GM23338 (cell line): ENCODE measurements at regions not wholly inside any gene's neighbourhood (a gene's known extent, or its start where the extent isn't known, plus 50 kb on each side); places are given as distances from the start of the nearest gene placed in this dataset.

Source experiments
- ATAC-seq: fragments of 200-7000 bp; cut with Tn5 transposase; 3 replicates; pipeline ENCODE4 v1.9.1; 2020
- DNase-seq: peaks from one replicate; pipeline ENCODE4 v3.0.0-alpha.2; 2015; ENCODE audit warnings: low spot score
- H2AFZ ChIP-seq: fragments of 200-600 bp; sonication (generic); 2 replicates; pipeline ENCODE4 v1.8.0; 2016; ENCODE audit warnings: antibody characterized with exemption, mild to moderate bottlenecking, moderate library complexity
- H3F3A ChIP-seq: fragments of 200-600 bp; sonication (generic); replicated peaks from 2 replicates; pipeline ENCODE4 v1.8.0; 2017; ENCODE audit warnings: antibody characterized with exemption, mixed run types, low read depth
- H3K27ac ChIP-seq: fragments of 200-600 bp; sonication (generic); 2 replicates; pipeline ENCODE4 v1.6.1; 2016; ENCODE audit warnings: low read depth
- H3K27me3 ChIP-seq: fragments of 200-600 bp; sonication (generic); 2 replicates; pipeline ENCODE4 v1.8.0; 2016; ENCODE audit warnings: mild to moderate bottlenecking, mixed run types, moderate library complexity; ENCODE audit not compliant: insufficient read depth
- H3K36me3 ChIP-seq: fragments of 200-600 bp; sonication (generic); 2 replicates; pipeline ENCODE4 v1.8.0; 2016; ENCODE audit warnings: mild to moderate bottlenecking; ENCODE audit not compliant: insufficient read depth
- H3K4me1 ChIP-seq: fragments of 200-600 bp; sonication (generic); 2 replicates; pipeline ENCODE4 v1.8.0; 2016; ENCODE audit warnings: mild to moderate bottlenecking, moderate library complexity; ENCODE audit not compliant: insufficient read depth
- H3K4me2 ChIP-seq: fragments of 200-600 bp; sonication (generic); 2 replicates; pipeline ENCODE4 v1.7.1; 2017; ENCODE audit warnings: mixed run types
- H3K4me3 ChIP-seq: fragments of 200-600 bp; sonication (generic); 2 replicates; pipeline ENCODE4 v1.6.1; 2016; ENCODE audit warnings: mixed run types
- H3K79me2 ChIP-seq: fragments of 200-600 bp; sonication (generic); replicated peaks from 2 replicates; pipeline ENCODE4 v1.8.0; 2017; ENCODE audit warnings: mild to moderate bottlenecking; ENCODE audit not compliant: insufficient read depth
- H3K9me2 ChIP-seq: fragments of 200-600 bp; sonication (generic); 2 replicates; pipeline ENCODE4 v1.8.0; 2017; ENCODE audit not compliant: insufficient read depth
- H4K20me1 ChIP-seq: fragments of 200-600 bp; sonication (generic); replicated peaks from 2 replicates; pipeline ENCODE4 v1.8.0; 2017; ENCODE audit warnings: mild to moderate bottlenecking; ENCODE audit not compliant: insufficient read depth
- H3K27ac Mint-ChIP-seq: 2 replicates; pipeline ENCODE4 v1.8.0; 2020; ENCODE audit warnings: inconsistent platforms, mild to moderate bottlenecking, moderate library complexity, mixed read lengths
- H3K27me3 Mint-ChIP-seq: 3 replicates; pipeline ENCODE4 v1.8.0; 2022; ENCODE audit warnings: low read depth, mild to moderate bottlenecking, moderate library complexity, mixed read lengths, inconsistent platforms; ENCODE audit not compliant: insufficient read depth, poor library complexity
- H3K36me3 Mint-ChIP-seq: 3 replicates; pipeline ENCODE4 v1.8.0; 2021; ENCODE audit warnings: low read depth, mild to moderate bottlenecking, inconsistent platforms, moderate library complexity, mixed read lengths
- H3K4me1 Mint-ChIP-seq: 3 replicates; pipeline ENCODE4 v1.8.0; 2020; ENCODE audit warnings: mild to moderate bottlenecking, inconsistent platforms, mixed read lengths
- H3K4me3 Mint-ChIP-seq: 3 replicates; pipeline ENCODE4 v1.8.0; 2021; ENCODE audit warnings: moderate library complexity, mild to moderate bottlenecking, inconsistent platforms, mixed read lengths
- H3K9me3 Mint-ChIP-seq: 3 replicates; pipeline ENCODE4 v1.8.0; 2020; ENCODE audit warnings: moderate library complexity, mild to moderate bottlenecking, inconsistent platforms, mixed read lengths
- CREB1 ChIP-seq: fragments of 250-450 bp; sonication (Bioruptor Pico); IDR thresholded peaks from 2 replicates; pipeline ENCODE4 v1.5.0; 2020; ENCODE audit warnings: low read depth, mild to moderate bottlenecking, moderate library complexity
- POLR2AphosphoS5 ChIP-seq: IDR thresholded peaks from 2 replicates; pipeline ENCODE4 v1.6.1; 2016; ENCODE audit warnings: antibody characterized with exemption, low read depth
- STAT1 ChIP-seq: IDR thresholded peaks from one replicate; pipeline ENCODE4 v1.6.1; 2016; ENCODE audit warnings: antibody characterized with exemption; ENCODE audit not compliant: unreplicated experiment
- ZNF114 ChIP-seq: fragments of 250-450 bp; sonication (Bioruptor Pico); IDR thresholded peaks from 2 replicates; pipeline ENCODE4 v1.5.0; 2020; ENCODE audit warnings: mild to moderate bottlenecking, moderate library complexity
- ZNF331 ChIP-seq: fragments of 250-450 bp; sonication (Bioruptor Pico); IDR thresholded peaks from 2 replicates; pipeline ENCODE4 v1.5.0; 2020; ENCODE audit warnings: low read depth, mild to moderate bottlenecking, moderate library complexity
- TF ChIP-seq, protein P1 (sequence below): IDR thresholded peaks from one replicate; pipeline ENCODE4 v1.6.1; 2018; ENCODE audit warnings: antibody characterized with exemption; ENCODE audit not compliant: unreplicated experiment
- TF ChIP-seq, protein P2 (sequence below): fragments of 250-450 bp; sonication (Bioruptor Pico); IDR thresholded peaks from 2 replicates; pipeline ENCODE4 v1.5.0; 2020; ENCODE audit warnings: mild to moderate bottlenecking, moderate library complexity
- TF ChIP-seq, protein P3 (sequence below): IDR thresholded peaks from 2 replicates; pipeline ENCODE4 v1.6.1; 2016; ENCODE audit warnings: antibody characterized with exemption
- TF ChIP-seq, protein P4 (sequence below), 2 experiments: fragments of 200-600 bp in 1 of 2; sonication (generic) in 1 of 2; conservative IDR thresholded peaks; 2 replicates each; pipeline versions ENCODE4 v1.5.1 to v1.6.1; 2016 to 2017; ENCODE audit warnings: antibody characterized with exemption in 2 of 2, low read depth in 2 of 2, mild to moderate bottlenecking in 2 of 2, moderate library complexity in 1 of 2

DNA sequence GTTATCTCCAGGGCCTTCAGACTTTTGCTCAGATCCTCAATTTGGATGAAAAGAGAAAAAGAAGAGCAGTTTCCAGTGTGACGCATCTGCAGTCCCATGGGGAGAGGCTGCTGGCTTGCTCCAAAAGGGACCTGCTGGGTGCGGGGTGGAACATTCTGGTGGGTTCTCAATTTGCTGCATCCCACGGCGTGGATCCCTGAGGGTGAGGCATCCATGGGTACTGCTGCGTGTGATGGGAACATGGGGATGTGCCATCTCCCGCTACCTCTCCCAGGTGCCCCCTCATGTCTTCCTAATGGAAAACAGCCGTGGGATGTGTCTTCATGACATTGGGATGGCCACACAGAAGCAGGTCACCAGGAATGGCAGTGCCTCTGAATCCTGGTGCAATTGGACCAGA lies 221.3 kb upstream of the AJAP1 start (continued):
- TF ChIP-seq, protein P1, sequence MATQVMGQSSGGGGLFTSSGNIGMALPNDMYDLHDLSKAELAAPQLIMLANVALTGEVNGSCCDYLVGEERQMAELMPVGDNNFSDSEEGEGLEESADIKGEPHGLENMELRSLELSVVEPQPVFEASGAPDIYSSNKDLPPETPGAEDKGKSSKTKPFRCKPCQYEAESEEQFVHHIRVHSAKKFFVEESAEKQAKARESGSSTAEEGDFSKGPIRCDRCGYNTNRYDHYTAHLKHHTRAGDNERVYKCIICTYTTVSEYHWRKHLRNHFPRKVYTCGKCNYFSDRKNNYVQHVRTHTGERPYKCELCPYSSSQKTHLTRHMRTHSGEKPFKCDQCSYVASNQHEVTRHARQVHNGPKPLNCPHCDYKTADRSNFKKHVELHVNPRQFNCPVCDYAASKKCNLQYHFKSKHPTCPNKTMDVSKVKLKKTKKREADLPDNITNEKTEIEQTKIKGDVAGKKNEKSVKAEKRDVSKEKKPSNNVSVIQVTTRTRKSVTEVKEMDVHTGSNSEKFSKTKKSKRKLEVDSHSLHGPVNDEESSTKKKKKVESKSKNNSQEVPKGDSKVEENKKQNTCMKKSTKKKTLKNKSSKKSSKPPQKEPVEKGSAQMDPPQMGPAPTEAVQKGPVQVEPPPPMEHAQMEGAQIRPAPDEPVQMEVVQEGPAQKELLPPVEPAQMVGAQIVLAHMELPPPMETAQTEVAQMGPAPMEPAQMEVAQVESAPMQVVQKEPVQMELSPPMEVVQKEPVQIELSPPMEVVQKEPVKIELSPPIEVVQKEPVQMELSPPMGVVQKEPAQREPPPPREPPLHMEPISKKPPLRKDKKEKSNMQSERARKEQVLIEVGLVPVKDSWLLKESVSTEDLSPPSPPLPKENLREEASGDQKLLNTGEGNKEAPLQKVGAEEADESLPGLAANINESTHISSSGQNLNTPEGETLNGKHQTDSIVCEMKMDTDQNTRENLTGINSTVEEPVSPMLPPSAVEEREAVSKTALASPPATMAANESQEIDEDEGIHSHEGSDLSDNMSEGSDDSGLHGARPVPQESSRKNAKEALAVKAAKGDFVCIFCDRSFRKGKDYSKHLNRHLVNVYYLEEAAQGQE: no peak
- TF ChIP-seq ZNF114 (no peak), POLR2AphosphoS5 (no peak)
- TF ChIP-seq, protein P2, sequence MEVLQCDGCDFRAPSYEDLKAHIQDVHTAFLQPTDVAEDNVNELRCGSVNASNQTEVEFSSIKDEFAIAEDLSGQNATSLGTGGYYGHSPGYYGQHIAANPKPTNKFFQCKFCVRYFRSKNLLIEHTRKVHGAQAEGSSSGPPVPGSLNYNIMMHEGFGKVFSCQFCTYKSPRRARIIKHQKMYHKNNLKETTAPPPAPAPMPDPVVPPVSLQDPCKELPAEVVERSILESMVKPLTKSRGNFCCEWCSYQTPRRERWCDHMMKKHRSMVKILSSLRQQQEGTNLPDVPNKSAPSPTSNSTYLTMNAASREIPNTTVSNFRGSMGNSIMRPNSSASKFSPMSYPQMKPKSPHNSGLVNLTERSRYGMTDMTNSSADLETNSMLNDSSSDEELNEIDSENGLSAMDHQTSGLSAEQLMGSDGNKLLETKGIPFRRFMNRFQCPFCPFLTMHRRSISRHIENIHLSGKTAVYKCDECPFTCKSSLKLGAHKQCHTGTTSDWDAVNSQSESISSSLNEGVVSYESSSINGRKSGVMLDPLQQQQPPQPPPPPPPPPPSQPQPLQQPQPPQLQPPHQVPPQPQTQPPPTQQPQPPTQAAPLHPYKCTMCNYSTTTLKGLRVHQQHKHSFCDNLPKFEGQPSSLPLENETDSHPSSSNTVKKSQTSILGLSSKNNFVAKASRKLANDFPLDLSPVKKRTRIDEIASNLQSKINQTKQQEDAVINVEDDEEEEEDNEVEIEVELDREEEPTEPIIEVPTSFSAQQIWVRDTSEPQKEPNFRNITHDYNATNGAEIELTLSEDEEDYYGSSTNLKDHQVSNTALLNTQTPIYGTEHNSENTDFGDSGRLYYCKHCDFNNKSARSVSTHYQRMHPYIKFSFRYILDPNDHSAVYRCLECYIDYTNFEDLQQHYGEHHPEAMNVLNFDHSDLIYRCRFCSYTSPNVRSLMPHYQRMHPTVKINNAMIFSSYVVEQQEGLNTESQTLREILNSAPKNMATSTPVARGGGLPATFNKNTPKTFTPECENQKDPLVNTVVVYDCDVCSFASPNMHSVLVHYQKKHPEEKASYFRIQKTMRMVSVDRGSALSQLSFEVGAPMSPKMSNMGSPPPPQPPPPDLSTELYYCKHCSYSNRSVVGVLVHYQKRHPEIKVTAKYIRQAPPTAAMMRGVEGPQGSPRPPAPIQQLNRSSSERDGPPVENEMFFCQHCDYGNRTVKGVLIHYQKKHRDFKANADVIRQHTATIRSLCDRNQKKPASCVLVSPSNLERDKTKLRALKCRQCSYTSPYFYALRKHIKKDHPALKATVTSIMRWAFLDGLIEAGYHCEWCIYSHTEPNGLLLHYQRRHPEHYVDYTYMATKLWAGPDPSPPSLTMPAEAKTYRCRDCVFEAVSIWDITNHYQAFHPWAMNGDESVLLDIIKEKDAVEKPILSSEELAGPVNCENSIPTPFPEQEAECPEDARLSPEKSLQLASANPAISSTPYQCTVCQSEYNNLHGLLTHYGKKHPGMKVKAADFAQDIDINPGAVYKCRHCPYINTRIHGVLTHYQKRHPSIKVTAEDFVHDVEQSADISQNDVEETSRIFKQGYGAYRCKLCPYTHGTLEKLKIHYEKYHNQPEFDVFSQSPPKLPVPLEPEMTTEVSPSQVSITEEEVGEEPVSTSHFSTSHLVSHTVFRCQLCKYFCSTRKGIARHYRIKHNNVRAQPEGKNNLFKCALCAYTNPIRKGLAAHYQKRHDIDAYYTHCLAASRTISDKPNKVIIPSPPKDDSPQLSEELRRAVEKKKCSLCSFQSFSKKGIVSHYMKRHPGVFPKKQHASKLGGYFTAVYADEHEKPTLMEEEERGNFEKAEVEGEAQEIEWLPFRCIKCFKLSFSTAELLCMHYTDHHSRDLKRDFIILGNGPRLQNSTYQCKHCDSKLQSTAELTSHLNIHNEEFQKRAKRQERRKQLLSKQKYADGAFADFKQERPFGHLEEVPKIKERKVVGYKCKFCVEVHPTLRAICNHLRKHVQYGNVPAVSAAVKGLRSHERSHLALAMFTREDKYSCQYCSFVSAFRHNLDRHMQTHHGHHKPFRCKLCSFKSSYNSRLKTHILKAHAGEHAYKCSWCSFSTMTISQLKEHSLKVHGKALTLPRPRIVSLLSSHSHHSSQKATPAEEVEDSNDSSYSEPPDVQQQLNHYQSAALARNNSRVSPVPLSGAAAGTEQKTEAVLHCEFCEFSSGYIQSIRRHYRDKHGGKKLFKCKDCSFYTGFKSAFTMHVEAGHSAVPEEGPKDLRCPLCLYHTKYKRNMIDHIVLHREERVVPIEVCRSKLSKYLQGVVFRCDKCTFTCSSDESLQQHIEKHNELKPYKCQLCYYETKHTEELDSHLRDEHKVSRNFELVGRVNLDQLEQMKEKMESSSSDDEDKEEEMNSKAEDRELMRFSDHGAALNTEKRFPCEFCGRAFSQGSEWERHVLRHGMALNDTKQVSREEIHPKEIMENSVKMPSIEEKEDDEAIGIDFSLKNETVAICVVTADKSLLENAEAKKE: no peak

DNA sequence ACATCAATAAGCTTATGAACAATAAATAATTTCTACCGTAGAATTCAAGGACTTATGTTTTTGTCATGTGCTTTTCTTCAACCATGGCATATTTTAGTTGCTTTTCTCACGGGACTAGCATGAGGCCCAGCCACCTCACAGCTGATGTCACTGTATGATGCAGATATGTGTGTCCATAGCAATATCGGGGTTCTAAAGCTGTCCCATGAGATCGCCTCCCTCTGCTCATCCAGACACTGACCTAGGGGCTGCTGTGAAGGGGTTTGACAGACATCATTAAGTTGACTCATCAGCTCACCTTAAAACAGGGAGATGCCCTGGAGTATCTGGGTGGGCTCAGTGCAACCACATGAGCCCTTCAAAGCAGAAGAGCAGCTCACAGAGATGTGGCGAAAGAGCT lies 210.3 kb upstream of the AJAP1 start:
- no peak overlapping the region for H3K4me3 ChIP-seq
- DNase-seq: no peak
- H2AFZ ChIP-seq: no peak overlapping the region
- ATAC-seq: no peak
- H3K36me3 ChIP-seq: peaks cover 7% of the 10 kb centered on the region; the same call in 1 of the 2 replicates
- H3K27ac ChIP-seq: no peak overlapping the region
- no peaks in the 10 kb centered on the region for H3K4me1 ChIP-seq
- no peaks in the 10 kb centered on the region for H3K27me3 ChIP-seq
- H3K9me3 Mint-ChIP-seq: peaks cover 96% of the 10 kb centered on the region
- peaks cover 23% of the 10 kb centered on the region; the same call in 2 of the 3 replicates for H3K36me3 Mint-ChIP-seq
- TF ChIP-seq ZNF331 (no peak), CREB1 (no peak), STAT1 (no peak), ZNF114 (no peak)
- TF ChIP-seq, protein P3, sequence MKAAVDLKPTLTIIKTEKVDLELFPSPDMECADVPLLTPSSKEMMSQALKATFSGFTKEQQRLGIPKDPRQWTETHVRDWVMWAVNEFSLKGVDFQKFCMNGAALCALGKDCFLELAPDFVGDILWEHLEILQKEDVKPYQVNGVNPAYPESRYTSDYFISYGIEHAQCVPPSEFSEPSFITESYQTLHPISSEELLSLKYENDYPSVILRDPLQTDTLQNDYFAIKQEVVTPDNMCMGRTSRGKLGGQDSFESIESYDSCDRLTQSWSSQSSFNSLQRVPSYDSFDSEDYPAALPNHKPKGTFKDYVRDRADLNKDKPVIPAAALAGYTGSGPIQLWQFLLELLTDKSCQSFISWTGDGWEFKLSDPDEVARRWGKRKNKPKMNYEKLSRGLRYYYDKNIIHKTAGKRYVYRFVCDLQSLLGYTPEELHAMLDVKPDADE: no peak
- TF ChIP-seq, protein P1: no peak
- TF ChIP-seq, protein P4, sequence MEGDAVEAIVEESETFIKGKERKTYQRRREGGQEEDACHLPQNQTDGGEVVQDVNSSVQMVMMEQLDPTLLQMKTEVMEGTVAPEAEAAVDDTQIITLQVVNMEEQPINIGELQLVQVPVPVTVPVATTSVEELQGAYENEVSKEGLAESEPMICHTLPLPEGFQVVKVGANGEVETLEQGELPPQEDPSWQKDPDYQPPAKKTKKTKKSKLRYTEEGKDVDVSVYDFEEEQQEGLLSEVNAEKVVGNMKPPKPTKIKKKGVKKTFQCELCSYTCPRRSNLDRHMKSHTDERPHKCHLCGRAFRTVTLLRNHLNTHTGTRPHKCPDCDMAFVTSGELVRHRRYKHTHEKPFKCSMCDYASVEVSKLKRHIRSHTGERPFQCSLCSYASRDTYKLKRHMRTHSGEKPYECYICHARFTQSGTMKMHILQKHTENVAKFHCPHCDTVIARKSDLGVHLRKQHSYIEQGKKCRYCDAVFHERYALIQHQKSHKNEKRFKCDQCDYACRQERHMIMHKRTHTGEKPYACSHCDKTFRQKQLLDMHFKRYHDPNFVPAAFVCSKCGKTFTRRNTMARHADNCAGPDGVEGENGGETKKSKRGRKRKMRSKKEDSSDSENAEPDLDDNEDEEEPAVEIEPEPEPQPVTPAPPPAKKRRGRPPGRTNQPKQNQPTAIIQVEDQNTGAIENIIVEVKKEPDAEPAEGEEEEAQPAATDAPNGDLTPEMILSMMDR (conservative IDR thresholded peaks at IDR 0.05; ENCODE audit: low read depth in 2 of 2): no peak
- peaks cover 5% of the 10 kb centered on the region; the same call in 2 of the 3 replicates for H3K4me1 Mint-ChIP-seq
- H3K27me3 Mint-ChIP-seq: peaks cover 7% of the 10 kb centered on the region
- H3K4me3 Mint-ChIP-seq: no peak overlapping the region
- H3F3A ChIP-seq: no peaks in the 10 kb centered on the region
- no peaks in the 10 kb centered on the region for H3K79me2 ChIP-seq
- H4K20me1 ChIP-seq: no peaks in the 10 kb centered on the region
- H3K27ac Mint-ChIP-seq: no peak overlapping the region
- no peaks in the 10 kb centered on the region for H3K9me2 ChIP-seq
- no peak overlapping the region for H3K4me2 ChIP-seq
